ENCODE measurements at regions not wholly inside any gene's neighbourhood (a gene's known extent, or its start where the extent isn't known, plus 50 kb on each side); places are given as distances from the start of the nearest gene placed in this dataset.

DNA sequence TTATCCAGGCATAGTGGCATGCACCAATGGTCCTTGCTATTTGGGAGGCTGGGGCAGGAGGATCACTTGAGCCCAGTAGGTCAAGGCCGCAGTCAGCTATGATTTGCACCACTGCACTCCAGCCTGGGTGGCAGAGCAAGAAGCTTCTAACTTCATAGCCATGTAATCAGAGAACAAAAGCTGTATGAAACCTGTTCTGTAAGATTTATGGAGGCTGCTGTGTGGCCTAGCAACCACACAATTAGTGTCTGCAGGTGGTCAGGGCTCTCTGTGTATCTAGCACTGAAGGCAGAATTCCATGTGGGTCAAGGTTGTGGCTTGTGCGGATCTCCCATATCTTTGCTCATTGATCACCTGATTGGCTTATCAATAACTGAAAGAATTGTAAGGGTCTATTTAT is 221.5 kb upstream of the FOXK1 start:
- DNase-seq: peak in 1 of 2 donors; percentile 74
- H3K27ac ChIP-seq: no peak overlapping the region
- peaks cover 0 to 7% (median 2%) of the 10 kb centered on the region in 4 donors for H3K9me3 ChIP-seq
- no peaks in the 10 kb centered on the region for H3K4me1 ChIP-seq
- H3K27me3 ChIP-seq: no peaks in the 10 kb centered on the region
- WGBS, 5 donors: 60 to 79% (median 63%) methylated on average over 2 of the region's 2 CpGs
- no peaks in the 10 kb centered on the region for H3K36me3 ChIP-seq
- H3K4me3 ChIP-seq: no peak overlapping the region
- intact Hi-C loops (cut with DNase I; ENCODE audit: low total_unique reads): no loop called here
- TF ChIP-seq POLR2A (IDR thresholded peaks at IDR 0.05) (no peak), POLR2AphosphoS5 (IDR thresholded peaks at IDR 0.05) (no peak), EP300 (IDR thresholded peaks at IDR 0.05) (no peak)
- TF ChIP-seq, protein P1, sequence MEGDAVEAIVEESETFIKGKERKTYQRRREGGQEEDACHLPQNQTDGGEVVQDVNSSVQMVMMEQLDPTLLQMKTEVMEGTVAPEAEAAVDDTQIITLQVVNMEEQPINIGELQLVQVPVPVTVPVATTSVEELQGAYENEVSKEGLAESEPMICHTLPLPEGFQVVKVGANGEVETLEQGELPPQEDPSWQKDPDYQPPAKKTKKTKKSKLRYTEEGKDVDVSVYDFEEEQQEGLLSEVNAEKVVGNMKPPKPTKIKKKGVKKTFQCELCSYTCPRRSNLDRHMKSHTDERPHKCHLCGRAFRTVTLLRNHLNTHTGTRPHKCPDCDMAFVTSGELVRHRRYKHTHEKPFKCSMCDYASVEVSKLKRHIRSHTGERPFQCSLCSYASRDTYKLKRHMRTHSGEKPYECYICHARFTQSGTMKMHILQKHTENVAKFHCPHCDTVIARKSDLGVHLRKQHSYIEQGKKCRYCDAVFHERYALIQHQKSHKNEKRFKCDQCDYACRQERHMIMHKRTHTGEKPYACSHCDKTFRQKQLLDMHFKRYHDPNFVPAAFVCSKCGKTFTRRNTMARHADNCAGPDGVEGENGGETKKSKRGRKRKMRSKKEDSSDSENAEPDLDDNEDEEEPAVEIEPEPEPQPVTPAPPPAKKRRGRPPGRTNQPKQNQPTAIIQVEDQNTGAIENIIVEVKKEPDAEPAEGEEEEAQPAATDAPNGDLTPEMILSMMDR (IDR thresholded peaks at IDR 0.05): no peak

DNA sequence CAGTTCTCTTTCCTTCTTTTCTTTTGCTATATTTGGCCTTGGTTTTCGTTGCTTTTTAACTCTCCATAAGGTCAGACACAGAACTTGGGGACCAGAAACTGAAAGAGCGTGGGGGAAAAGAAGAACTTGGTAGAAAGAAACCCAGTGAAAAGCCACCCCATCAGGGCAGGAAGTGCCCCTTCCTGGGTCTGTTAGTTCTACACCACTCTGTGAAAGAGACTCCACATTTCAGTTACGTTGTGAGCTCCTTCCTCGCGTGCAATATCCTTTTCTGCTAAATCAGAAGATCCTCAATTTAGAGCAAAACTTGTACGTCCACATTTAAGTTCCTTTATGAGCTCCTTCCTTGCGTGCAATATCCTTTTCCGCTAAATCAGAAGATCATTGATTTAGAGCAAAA is 220.6 kb upstream of the FOXK1 start:
- 73 to 85% (median 78%) methylated on average over 8 of the region's 8 CpGs for WGBS, 5 donors
- no peak for DNase-seq
- H3K27ac ChIP-seq: peak overlapping the region in 1 of 5 donors; percentile 32
- H3K4me3 ChIP-seq: no peak overlapping the region
- H3K27me3 ChIP-seq: no peaks in the 10 kb centered on the region
- TF ChIP-seq, protein P1 (IDR thresholded peaks at IDR 0.05): no peak
- TF ChIP-seq EP300 (IDR thresholded peaks at IDR 0.05) (no peak), POLR2A (IDR thresholded peaks at IDR 0.05) (no peak), POLR2AphosphoS5 (IDR thresholded peaks at IDR 0.05) (no peak)
- no peaks in the 10 kb centered on the region for H3K36me3 ChIP-seq
- no peaks in the 10 kb centered on the region for H3K4me1 ChIP-seq
- H3K9me3 ChIP-seq: peaks cover 0 to 7% (median 2%) of the 10 kb centered on the region in 4 donors
- intact Hi-C loops (cut with DNase I; ENCODE audit: low total_unique reads): no loop called here

GRCh38 chr7:4468320-4469102 is 213.6 kb upstream of the FOXK1 start:
- no peaks in the 10 kb centered on the region for H3K4me1 ChIP-seq
- intact Hi-C loops (cut with DNase I; ENCODE audit: low total_unique reads): no loop called here
- WGBS, 5 donors: 81 to 92% (median 86%) methylated on average over 5 of the region's 5 CpGs
- H3K27me3 ChIP-seq: no peaks in the 10 kb centered on the region
- H3K4me3 ChIP-seq: no peak overlapping the region
- H3K9me3 ChIP-seq: peaks cover 0 to 7% (median 2%) of the 10 kb centered on the region in 4 donors
- DNase-seq: no peak
- H3K36me3 ChIP-seq: no peaks in the 10 kb centered on the region
- no peak overlapping the region for H3K27ac ChIP-seq
- TF ChIP-seq, protein P1 (IDR thresholded peaks at IDR 0.05): no peak
- TF ChIP-seq EP300 (IDR thresholded peaks at IDR 0.05) (no peak), POLR2A (IDR thresholded peaks at IDR 0.05) (no peak), POLR2AphosphoS5 (IDR thresholded peaks at IDR 0.05) (no peak)

DNA sequence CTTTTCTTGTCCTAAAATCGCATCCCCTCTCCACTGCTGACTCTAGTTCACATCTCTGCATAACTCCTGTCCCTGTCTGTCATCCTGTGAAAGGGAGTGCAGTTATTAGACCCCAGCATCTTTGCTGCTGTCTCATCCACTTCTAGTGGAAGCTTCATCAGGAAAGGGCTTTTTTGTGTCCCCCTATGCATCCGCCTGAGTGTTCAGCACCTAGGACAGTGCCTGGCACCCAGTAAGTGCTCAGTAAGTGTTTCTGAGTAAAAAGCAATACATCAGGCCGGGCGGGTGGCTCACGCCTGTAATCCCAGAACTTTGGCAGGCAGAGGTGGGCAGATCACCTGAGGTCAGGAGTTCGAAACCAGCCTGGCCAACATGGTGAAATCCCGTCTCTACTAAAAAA is 211.8 kb upstream of the FOXK1 start:
- DNase-seq: peak in 1 of 2 donors; percentile 40
- Histone ChIP-seq H3K4me1 (no peaks in the 10 kb centered on the region), H3K4me3 (no peak overlapping the region), H3K27me3 (no peaks in the 10 kb centered on the region), H3K36me3 (no peaks in the 10 kb centered on the region), H3K9me3 (no peaks in the 10 kb centered on the region), H3K27ac (no peak overlapping the region)
- 56 to 71% (median 65%) methylated on average over 6 to 7 of the region's 7 CpGs for WGBS, 5 donors
- no peak for TF ChIP-seq EP300 (IDR thresholded peaks at IDR 0.05)
- TF ChIP-seq POLR2A (IDR thresholded peaks at IDR 0.05): no peak
- TF ChIP-seq, protein P1 (IDR thresholded peaks at IDR 0.05): no peak
- no peak for TF ChIP-seq POLR2AphosphoS5 (IDR thresholded peaks at IDR 0.05)
- intact Hi-C loops (cut with DNase I; ENCODE audit: low total_unique reads): no loop called here
